Type B pancreatic cell (in vitro differentiated cells): ENCODE measurements at regions not wholly inside any gene's neighbourhood (a gene's known extent, or its start where the extent isn't known, plus 50 kb on each side); places are given as distances from the start of the nearest gene placed in this dataset.

ENCODE experiments used
- DNase-seq: peaks from one replicate; pipeline ENCODE4 v3.0.0; 2021; ENCODE audit warnings: mixed read lengths; ENCODE audit not compliant: unreplicated experiment; ENCODE audit errors: extremely low spot score
- H3K27ac Mint-ChIP-seq: 2 replicates; pipeline ENCODE4 v1.8.0; 2021; ENCODE audit warnings: mild to moderate bottlenecking, mixed read lengths
- H3K27me3 Mint-ChIP-seq: 2 replicates; pipeline ENCODE4 v1.8.0; 2021; ENCODE audit warnings: mixed read lengths
- H3K36me3 Mint-ChIP-seq: 2 replicates; pipeline ENCODE4 v1.8.0; 2021; ENCODE audit warnings: mixed read lengths
- H3K4me1 Mint-ChIP-seq: one replicate; pipeline ENCODE4 v1.8.0; 2021; ENCODE audit warnings: mixed read lengths; ENCODE audit not compliant: unreplicated experiment
- H3K4me3 Mint-ChIP-seq: 2 replicates; pipeline ENCODE4 v1.8.0; 2021; ENCODE audit warnings: mild to moderate bottlenecking, mixed read lengths
- H3K9me3 Mint-ChIP-seq: 2 replicates; pipeline ENCODE4 v1.8.0; 2021; ENCODE audit warnings: mixed read lengths
- CTCF ChIP-seq: fragments of 200-600 bp; sonication (generic); conservative IDR thresholded peaks from 2 replicates; pipeline ENCODE4 v1.5.0; 2021; ENCODE audit warnings: antibody characterized with exemption, mild to moderate bottlenecking

- Mint-ChIP-seq H3K36me3 (no peaks in the 10 kb centered on the region), H3K4me1 (no peaks in the 10 kb centered on the region)
- no peak for DNase-seq
These were observed 53.5 kb upstream of the FRMD4A start for GRCh38 chr10:14384116-14384730.

GRCh38 chr10:14383266-14383665, 52.5 kb upstream of the FRMD4A start:
- Mint-ChIP-seq H3K27ac (no peak overlapping the region), H3K9me3 (no peaks in the 10 kb centered on the region), H3K27me3 (peaks cover 20% of the 10 kb centered on the region), H3K4me3 (no peak overlapping the region), H3K36me3 (no peaks in the 10 kb centered on the region), H3K4me1 (no peaks in the 10 kb centered on the region)
- no peak for DNase-seq
- no peak for TF ChIP-seq CTCF

More at GRCh38 chr10:14384116-14384730, 53.5 kb upstream of the FRMD4A start:
- Mint-ChIP-seq H3K27me3 (peaks cover 21% of the 10 kb centered on the region), H3K27ac (no peak overlapping the region), H3K9me3 (no peaks in the 10 kb centered on the region), H3K4me3 (no peak overlapping the region)
- TF ChIP-seq CTCF = no peak

- Mint-ChIP-seq H3K36me3 (no peaks in the 10 kb centered on the region), H3K27ac (no peak overlapping the region), H3K4me1 (no peaks in the 10 kb centered on the region), H3K4me3 (no peak overlapping the region), H3K9me3 (no peaks in the 10 kb centered on the region), H3K27me3 (peaks cover 17% of the 10 kb centered on the region)
- no peak for DNase-seq
- no peak for TF ChIP-seq CTCF
These were observed 51.8 kb upstream of the FRMD4A start for GRCh38 chr10:14382531-14382930.

- H3K27ac Mint-ChIP-seq = no peak overlapping the region
- H3K36me3 Mint-ChIP-seq = no peaks in the 10 kb centered on the region
- H3K4me3 Mint-ChIP-seq = no peak overlapping the region
- TF ChIP-seq CTCF = no peak
- no peaks in the 10 kb centered on the region for H3K4me1 Mint-ChIP-seq
- peaks cover 17% of the 10 kb centered on the region for H3K27me3 Mint-ChIP-seq
- no peak for DNase-seq
- no peaks in the 10 kb centered on the region for H3K9me3 Mint-ChIP-seq
These were observed 51.3 kb upstream of the FRMD4A start for GRCh38 chr10:14382022-14382421.

GRCh38 chr10:14381475-14381874, 50.8 kb upstream of the FRMD4A start:
- no peaks in the 10 kb centered on the region for H3K36me3 Mint-ChIP-seq
- no peak overlapping the region for H3K4me3 Mint-ChIP-seq
- peaks cover 15% of the 10 kb centered on the region for H3K27me3 Mint-ChIP-seq
- no peaks in the 10 kb centered on the region for H3K4me1 Mint-ChIP-seq
- no peaks in the 10 kb centered on the region for H3K9me3 Mint-ChIP-seq
- H3K27ac Mint-ChIP-seq = no peak overlapping the region
- DNase-seq = no peak
- TF ChIP-seq CTCF = no peak

- Mint-ChIP-seq H3K27ac (no peak overlapping the region), H3K4me1 (no peaks in the 10 kb centered on the region), H3K4me3 (no peak overlapping the region), H3K27me3 (peaks cover 12% of the 10 kb centered on the region), H3K36me3 (no peaks in the 10 kb centered on the region), H3K9me3 (no peaks in the 10 kb centered on the region)
- TF ChIP-seq CTCF = no peak
- no peak for DNase-seq
These were observed 50.0 kb upstream of the FRMD4A start for GRCh38 chr10:14380746-14381145.
